A673 (cell line): ENCODE measurements at regions not wholly inside any gene's neighbourhood (a gene's known extent, or its start where the extent isn't known, plus 50 kb on each side); places are given as distances from the start of the nearest gene placed in this dataset.

Experiments used
- BruUV-seq: library from RNA; stranded (reverse); fragments of 400-500 nt; replicated peaks from 2 replicates; lab custom pipeline; 2021; lab: Mats Ljungman, UMichigan
- CTCF ChIA-PET: fragments of 300-600 bp; sonication (Branson Sonifier 250); formaldehyde crosslinking; loops from one replicate; lab custom pipeline; 2022; ENCODE audit warnings: antibody characterized with exemption; lab: Charles Lee
- POLR2A ChIA-PET: fragments of 300-600 bp; sonication (Branson Sonifier 250); formaldehyde crosslinking; loops from one replicate; lab custom pipeline; 2022; ENCODE audit warnings: antibody characterized with exemption; ENCODE audit not compliant: low non-redundant PET; lab: Charles Lee
- DNase-seq: peaks from one replicate; pipeline ENCODE4 v3.0.0-alpha.2; 2015; ENCODE audit warnings: low spot score
- H3K27ac ChIP-seq: fragments of 200-600 bp; sonication (generic); 2 replicates; pipeline ENCODE4 v1.5.1; 2016; ENCODE audit warnings: mixed run types, low read depth, mild to moderate bottlenecking, mixed read lengths, antibody characterized with exemption, low read length; ENCODE audit not compliant: poor library complexity, severe bottlenecking
- H3K27me3 ChIP-seq: fragments of 200-600 bp; sonication (generic); replicated peaks from 2 replicates; pipeline ENCODE4 v1.6.1; 2017; ENCODE audit warnings: mixed run types, low read depth, mild to moderate bottlenecking, mixed read lengths, antibody characterized with exemption, low read length; ENCODE audit not compliant: insufficient read depth, poor library complexity
- H3K36me3 ChIP-seq: fragments of 200-600 bp; sonication (generic); 2 replicates; pipeline ENCODE4 v1.6.1; 2016; ENCODE audit warnings: mixed run types, mild to moderate bottlenecking, mixed read lengths, antibody characterized with exemption, low read length; ENCODE audit not compliant: insufficient read depth, poor library complexity, severe bottlenecking
- H3K4me1 ChIP-seq: fragments of 200-600 bp; sonication (generic); 2 replicates; pipeline ENCODE4 v1.6.1; 2017; ENCODE audit warnings: mixed run types, mild to moderate bottlenecking, mixed read lengths, antibody characterized with exemption, low read length; ENCODE audit not compliant: insufficient read depth, poor library complexity, severe bottlenecking
- H3K4me3 ChIP-seq: fragments of 200-600 bp; sonication (generic); 2 replicates; pipeline ENCODE4 v1.5.1; 2016; ENCODE audit warnings: low read depth, mixed run types, mild to moderate bottlenecking, mixed read lengths, low read length; ENCODE audit not compliant: poor library complexity, severe bottlenecking
- H3K9me3 ChIP-seq: fragments of 200-600 bp; sonication (generic); 2 replicates; pipeline ENCODE4 v1.6.1; 2016; ENCODE audit warnings: mixed run types, low read depth, mild to moderate bottlenecking, mixed read lengths, antibody characterized with exemption, low read length; ENCODE audit not compliant: poor library complexity, severe bottlenecking
- CTCF ChIP-seq: fragments of 300-800, 200-600 bp; sonication (generic); conservative IDR thresholded peaks from 2 replicates; pipeline ENCODE4 v1.5.1; 2017; ENCODE audit warnings: low read depth, mild to moderate bottlenecking, antibody characterized with exemption, low read length, moderate library complexity, mixed read lengths
- EZH2 ChIP-seq: fragments of 200-600 bp; sonication (generic); IDR thresholded peaks from 2 replicates; pipeline ENCODE4 v1.6.1; 2017; ENCODE audit warnings: borderline replicate concordance, low read depth, mild to moderate bottlenecking, mixed read lengths, antibody characterized with exemption, low read length; ENCODE audit not compliant: poor library complexity, severe bottlenecking
- intact Hi-C: fragments of 100-400 bp; cut with micrococcal nuclease; formaldehyde crosslinking; loops from one replicate; pipeline ENCODE4 v1.10.0; 2022; ENCODE audit not compliant: unreplicated experiment

- no peaks in the 10 kb centered on the region for H3K9me3 ChIP-seq
- H3K36me3 ChIP-seq = no peaks in the 10 kb centered on the region
- BruUV-seq = no TSS peak
- ChIA-PET CTCF (no interaction called here), POLR2A (no interaction called here)
- TF ChIP-seq EZH2 = no peak
- DNase-seq = no peak
- no peak overlapping the region for H3K27ac ChIP-seq
- peaks cover 8% of the 10 kb centered on the region for H3K27me3 ChIP-seq
- intact Hi-C loops = no loop called here
- H3K4me1 ChIP-seq = no peaks in the 10 kb centered on the region
- H3K4me3 ChIP-seq = no peak overlapping the region
Observed at GRCh38 chr1:29577512-29577911, 341.2 kb downstream of the PTPRU start.

DNA sequence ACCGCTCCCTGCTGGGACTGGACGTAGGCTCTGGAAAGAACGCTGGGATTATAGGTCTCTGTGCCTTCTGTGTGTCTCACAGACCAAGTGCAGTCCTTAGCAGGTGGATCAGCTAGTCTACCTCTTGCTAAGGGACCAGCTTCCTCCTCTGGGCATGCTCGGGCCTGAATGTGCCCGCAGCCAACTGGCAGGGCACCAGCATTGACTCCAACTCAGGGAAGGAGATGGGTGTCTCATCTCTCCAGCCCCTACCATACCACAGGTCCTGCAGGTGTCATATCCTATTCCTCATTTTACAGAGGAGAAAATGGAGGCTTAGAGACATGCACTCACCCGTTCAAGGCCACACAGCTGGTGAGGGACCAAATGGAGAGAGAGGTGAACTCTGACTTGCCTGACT lies 340.2 kb downstream of the PTPRU start:
- intact Hi-C loops = no loop called here
- ChIA-PET CTCF (no interaction called here), POLR2A (no interaction called here)
- H3K36me3 ChIP-seq = no peaks in the 10 kb centered on the region
- no peaks in the 10 kb centered on the region for H3K4me1 ChIP-seq
- no peak for DNase-seq
- no peak for TF ChIP-seq CTCF
- TF ChIP-seq EZH2 = no peak
- peaks cover 5% of the 10 kb centered on the region for H3K27me3 ChIP-seq
- no TSS peak for BruUV-seq
- no peak overlapping the region for H3K4me3 ChIP-seq
- no peak overlapping the region for H3K27ac ChIP-seq
- no peaks in the 10 kb centered on the region for H3K9me3 ChIP-seq

GRCh38 chr1:29575826-29576225 lies 339.5 kb downstream of the PTPRU start:
- ChIA-PET POLR2A (no interaction called here), CTCF (no interaction called here)
- Histone ChIP-seq H3K27ac (no peak overlapping the region), H3K9me3 (no peaks in the 10 kb centered on the region), H3K36me3 (no peaks in the 10 kb centered on the region), H3K4me3 (no peak overlapping the region), H3K4me1 (no peaks in the 10 kb centered on the region), H3K27me3 (peaks cover 5% of the 10 kb centered on the region)
- TF ChIP-seq EZH2 (no peak), CTCF (no peak)
- BruUV-seq = no TSS peak
- intact Hi-C loops = no loop called here
- DNase-seq = no peak

DNA sequence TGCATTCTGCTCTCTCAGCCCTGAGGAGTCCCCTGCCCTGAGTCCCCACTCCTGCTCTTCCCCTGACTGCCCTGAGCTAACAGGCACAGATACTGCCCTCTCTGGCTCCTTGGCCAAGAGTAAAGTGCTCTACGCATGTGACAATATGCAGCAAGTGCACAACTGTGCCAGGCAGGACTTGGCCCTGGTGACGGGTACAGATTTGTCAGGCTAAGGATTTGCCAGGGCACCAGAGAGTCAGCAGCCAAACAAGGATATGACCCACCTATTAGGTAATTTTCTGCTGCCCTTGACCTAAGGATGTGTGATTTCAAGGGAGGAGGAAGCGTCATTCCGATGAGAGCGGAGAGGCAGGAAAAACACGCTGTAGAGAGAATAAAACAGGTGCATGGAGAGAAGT lies 339.0 kb downstream of the PTPRU start:
- Histone ChIP-seq H3K4me1 (no peaks in the 10 kb centered on the region), H3K27ac (no peak overlapping the region), H3K27me3 (peaks cover 5% of the 10 kb centered on the region), H3K36me3 (no peaks in the 10 kb centered on the region), H3K4me3 (no peak overlapping the region), H3K9me3 (no peaks in the 10 kb centered on the region)
- TF ChIP-seq EZH2 (no peak), CTCF (no peak)
- CTCF ChIA-PET = no interaction called here
- POLR2A ChIA-PET = no interaction called here
- no peak for DNase-seq
- no TSS peak for BruUV-seq
- intact Hi-C loops = no loop called here
